Hematopoietic multipotent progenitor cell treated with erythropoietin and hydrocortisone succinate and interleukin-3 and kit ligand, for 8 days (in vitro differentiated cells): ENCODE measurements at regions not wholly inside any gene's neighbourhood (a gene's known extent, or its start where the extent isn't known, plus 50 kb on each side); places are given as distances from the start of the nearest gene placed in this dataset.

Experiments used
- DNase-seq: peaks from one replicate; pipeline ENCODE4 v3.0.0-alpha.2; 2015

- DNase-seq, result no peak
These were observed 338.0 kb upstream of the ZMIZ1 start for GRCh38 chr10:78730754-78731153.

GRCh38 chr10:78731675-78732074, 337.1 kb upstream of the ZMIZ1 start:
- no peak for DNase-seq

DNA sequence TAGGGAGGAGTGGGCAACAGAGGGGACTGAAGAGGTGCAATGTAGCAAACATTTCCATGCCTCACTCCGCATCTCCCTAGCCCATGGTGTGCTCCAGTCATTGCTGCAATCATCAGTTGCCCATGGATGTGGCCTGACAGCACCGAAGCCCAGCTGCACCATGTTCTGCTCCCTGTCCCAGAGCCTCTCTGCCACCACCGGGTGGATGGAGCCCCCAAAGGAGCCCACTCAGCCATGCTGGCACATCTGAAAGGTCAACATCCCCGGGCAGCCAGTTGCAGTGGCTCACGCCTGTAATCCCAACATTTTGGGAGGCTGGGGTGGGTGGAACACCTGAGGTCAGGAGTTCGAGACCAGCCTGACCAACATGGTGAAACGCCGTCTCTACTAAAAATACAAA, 336.4 kb upstream of the ZMIZ1 start:
- DNase-seq, result no peak

DNA sequence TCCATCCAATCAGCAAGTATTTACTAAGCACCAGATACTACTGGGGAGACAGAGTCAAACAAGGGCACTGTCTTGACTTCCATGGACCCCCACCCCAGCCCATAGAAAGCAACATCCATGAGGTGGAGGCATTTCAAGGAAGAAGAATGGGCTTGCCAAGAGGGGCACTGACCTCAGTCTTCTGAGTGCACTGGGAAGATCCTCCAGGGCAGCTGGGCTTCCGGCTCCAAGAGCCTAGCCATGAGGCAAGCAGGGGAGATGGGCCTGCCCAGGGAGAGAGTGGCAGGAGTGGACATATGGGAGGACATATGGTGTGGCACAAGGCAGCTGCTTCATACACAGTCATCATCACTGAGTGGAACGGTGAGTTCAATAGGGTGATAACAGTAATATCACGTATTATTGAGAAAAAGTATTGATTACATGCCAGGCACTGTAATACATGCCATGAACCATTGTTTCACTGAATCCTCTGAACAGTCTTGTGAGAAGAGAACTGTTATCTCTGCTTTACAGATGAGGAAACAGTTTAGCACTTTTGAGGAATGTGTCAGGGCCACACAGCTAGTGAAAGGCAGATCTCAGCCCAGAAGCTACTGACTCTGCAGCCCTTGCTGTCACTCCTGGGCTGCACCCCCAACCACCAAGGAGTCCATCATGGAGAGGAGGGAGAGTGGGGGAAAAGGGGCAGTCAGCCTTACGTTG, 331.7 kb upstream of the ZMIZ1 start:
- no peak for DNase-seq

DNA sequence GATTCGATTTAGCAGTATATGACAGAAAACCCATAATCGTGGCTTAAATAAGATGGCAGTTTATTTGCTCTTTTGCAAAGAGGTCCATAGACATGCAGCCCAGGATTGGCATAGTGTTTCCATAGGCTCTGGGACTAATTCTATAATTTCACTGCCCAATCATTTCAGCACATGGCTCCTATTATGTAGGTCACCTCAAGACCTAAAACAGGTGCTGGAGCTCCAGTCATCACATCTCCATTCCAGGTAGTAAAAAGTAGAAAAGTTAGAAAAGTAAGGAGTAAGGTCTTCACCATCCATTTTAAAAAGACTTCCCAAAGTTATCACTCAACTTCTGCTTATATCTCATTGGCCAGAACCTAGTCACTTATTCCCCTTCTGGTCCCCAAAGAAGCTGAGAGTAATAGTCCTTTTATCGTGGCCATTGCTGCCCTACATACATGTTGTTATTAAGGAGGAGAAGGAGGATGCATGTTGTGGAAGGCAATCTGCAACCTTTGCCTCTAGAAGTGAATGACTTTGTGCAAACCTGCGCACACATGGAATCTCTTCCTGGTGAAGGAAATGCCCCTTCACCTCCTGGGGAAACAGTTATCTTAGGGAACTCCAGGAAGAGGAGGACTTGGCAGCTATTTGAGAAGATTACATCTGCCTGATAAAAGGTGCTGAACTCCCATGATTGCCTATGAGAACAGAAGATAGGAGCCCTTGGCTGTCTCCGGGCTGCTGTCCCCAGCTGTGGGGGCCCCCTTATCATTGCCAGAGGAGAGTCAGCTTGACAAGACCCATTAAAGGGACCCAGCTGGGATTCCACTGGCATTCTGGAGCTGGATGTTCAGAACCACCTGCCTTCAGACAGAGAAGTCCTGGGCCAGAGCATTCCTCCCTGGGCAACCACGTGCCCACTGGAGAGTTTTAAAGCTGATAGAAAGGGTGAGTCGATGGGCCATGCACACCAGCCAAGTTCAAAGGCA, 330.6 kb upstream of the ZMIZ1 start:
- DNase-seq, result no peak

DNA sequence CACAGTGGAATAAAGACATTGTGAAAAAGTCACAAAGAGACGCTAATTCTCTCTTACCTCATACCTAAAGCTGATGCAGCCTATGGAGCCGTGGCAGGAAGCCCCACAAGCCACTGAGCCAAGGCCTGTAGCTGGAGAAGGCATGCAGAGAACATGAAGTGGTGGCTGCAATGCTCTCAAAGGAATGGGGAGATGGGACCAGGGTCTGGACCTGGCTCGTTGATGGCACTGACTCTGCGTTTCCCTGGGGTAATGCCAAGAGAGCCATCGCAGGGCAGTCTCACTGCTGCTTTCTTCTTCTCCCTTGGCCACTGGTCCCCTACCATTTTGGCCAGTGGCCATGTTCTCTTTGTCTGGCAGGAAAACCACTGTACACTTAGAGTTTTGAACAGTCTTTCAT, 329.9 kb upstream of the ZMIZ1 start:
- DNase-seq, result no peak

- no peak for DNase-seq
These were observed 329.2 kb upstream of the ZMIZ1 start for GRCh38 chr10:78739444-78740053.

DNA sequence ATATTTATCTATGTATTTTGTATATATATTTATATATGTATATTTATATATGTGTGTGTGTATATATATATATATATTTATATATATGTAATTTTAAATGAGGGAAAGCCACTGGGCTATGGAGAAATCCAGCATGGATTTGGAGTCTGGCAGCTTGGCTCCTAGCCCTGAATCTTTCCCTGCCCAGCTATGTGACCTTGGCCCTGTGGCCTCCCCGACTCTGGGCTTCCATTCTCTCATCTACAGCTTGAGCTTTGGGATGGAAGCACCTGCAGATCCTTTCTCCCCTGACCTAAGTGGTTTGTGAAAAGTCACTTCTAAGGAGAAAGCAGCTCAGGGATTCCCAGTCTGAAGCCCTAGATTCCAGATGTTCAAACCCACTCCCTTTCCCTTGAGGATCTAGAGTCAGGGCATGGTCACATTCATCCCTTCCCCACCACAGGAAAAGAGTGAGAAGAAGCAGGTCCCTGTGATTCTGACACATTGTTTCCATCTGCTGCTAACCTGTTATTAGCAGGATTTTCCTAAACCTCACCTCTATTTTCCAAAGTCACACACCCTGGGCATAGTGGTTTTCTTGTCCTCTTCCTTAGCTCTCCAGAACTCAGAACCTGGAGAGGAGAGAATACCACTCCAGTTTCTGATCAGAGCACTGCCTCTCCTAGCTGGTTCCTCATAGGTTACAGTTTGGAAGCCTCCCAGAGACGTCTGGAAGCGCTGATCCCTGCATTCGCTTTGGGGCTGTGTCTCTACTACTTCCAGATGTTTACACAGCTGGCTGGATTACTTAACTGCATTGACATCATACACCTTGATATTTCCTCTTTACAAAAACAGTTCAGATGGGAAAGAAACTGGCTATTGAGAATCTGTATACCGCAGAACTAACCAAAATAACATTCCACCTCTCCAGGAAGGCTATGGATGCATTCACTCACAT, 327.5 kb upstream of the ZMIZ1 start:
- DNase-seq, result no peak

DNA sequence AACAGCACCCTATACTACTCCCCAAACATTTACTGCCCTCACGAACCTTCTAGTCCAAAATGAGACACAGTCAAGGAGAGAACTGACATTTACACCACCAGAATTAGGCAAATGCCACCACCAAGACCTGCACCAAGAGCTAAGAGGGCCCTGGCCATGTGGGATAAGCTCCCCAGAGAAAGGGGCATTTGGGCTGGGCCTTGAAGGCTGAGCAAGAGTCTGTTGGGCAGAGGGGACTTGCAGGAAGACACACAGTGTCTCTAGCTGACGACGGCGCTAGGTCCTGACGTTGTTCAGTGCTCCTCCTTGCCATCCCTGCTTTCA, 326.4 kb upstream of the ZMIZ1 start:
- no peak for DNase-seq

DNA sequence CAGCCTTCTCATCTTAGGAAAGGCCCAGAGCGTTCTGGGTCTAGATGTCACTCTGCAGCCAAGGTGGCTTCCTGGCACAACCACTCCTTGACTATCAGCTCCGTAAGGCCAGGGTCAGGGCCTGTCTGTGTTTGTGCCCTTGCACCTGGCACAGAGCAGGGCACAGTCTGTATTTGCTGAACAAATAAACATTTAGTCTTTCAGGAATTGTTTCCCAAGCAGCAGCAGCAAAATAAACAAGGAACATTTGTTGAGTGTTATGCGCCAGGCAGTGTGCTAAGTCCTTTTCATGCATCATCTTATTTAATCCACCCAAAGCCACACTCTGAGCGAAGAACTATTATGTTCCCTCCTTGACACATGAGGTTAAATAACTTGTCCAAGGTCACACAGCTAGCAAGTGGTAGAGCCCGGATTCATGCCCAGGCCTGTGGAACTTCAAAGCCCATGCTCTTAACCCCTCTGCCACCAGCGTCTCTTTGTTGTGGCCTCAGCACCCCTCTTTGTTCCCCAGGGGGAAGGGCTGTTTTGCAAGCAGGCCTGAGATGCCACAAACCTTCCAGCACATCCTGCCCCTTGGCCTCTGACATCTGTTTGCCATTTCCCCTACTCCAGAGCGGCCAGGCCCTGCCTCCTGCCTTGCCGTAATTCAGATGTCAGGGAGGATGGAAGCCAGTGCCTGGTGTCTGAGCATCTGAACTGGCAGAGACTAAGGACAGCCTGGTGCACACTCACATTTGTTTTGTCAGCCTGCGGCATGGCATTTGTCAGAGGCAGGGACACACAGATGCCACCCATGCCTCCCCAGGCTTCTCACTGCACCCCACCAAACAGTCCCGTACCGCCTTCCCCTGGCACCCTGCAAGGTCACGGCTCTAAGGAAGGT, 325.8 kb upstream of the ZMIZ1 start:
- no peak for DNase-seq

DNA sequence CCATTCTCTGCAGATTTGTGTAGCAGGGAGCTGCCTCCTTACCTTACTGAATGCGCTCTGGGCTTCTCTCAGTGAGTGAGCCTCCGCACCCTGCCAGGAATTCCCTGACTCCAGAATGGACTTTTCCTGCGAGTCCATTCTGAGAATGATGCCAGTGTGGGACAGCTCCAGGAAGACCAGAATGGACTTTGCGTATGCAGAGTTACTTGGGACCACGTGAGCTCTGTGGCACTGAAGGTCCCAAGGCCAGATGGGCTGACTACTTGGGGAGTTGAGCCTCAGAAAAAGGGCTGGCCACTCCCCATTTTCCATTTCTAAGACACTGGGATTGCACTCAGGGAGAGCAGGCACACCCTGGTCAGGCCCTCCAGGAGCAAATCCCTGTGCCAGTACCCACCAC, 324.7 kb upstream of the ZMIZ1 start:
- DNase-seq, result no peak

GRCh38 chr10:78744491-78745090, 324.2 kb upstream of the ZMIZ1 start:
- DNase-seq, result no peak

DNA sequence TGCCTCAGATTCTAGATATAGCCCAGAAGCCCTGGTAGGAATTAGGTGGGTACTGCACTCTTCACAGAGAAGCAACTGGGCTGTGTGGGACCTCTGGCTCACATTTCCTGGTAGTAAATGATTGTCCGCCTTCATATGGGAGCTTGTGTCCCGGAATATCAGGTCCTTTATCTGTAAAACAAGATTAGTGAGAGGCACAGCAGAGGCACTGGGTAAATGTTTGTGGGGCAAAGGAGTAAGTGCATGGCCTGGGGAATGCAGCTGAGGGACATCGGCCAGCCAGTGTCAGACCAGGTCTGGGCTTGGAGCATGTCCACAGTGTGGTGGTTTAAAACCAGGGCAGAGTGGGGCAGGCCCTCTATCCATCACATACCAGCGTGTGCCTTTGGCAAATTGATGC, 323.3 kb upstream of the ZMIZ1 start:
- no peak for DNase-seq

- DNase-seq, result no peak
These were observed 322.5 kb upstream of the ZMIZ1 start for GRCh38 chr10:78746155-78746763.

GRCh38 chr10:78747401-78748234, 321.1 kb upstream of the ZMIZ1 start:
- DNase-seq, result no peak

GRCh38 chr10:78748235-78748533, 320.6 kb upstream of the ZMIZ1 start:
- no peak for DNase-seq

DNA sequence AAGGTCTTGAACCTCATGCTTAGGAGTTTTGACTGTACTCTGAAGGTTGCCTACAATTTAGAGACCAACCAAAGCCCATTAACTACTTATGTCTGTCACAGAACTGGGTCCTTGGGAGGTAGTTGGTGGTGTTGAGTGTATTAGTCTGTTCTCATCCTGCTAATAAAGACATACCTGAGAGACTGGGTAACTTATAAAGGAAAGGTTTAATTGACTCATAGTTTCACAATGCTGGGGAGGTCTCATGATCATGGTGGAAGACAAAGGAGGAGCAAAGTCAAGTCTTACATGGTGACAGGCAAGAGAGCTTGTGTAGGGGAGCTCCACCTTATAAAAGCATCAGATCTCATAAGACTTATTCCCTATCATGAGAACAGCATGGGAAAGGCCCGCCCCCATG, 319.6 kb upstream of the ZMIZ1 start:
- no peak for DNase-seq

GRCh38 chr10:78749898-78750297, 318.9 kb upstream of the ZMIZ1 start:
- DNase-seq, result no peak

DNA sequence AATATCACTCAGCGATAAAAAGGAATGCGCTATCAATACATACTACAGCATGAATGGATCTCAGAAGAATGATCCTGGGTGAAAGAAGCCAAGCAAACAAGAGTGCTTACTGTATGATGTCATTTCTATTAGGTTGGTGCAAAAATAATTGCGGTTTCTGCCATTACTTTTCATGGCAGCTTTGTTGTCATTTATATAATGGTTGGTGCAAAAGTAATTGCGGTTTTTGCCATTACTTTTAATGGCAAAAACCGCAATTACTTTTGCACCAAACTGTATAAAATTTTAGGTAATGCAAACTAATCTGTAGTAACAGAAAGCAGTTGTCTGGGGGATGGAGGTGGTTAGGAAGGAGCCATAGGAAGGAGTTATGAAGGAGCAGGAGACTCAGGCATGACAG, 318.3 kb upstream of the ZMIZ1 start:
- DNase-seq, result no peak

GRCh38 chr10:78751716-78752115, 317.1 kb upstream of the ZMIZ1 start:
- DNase-seq, result no peak
